ENCODE measurements at regions not wholly inside any gene's neighbourhood (a gene's known extent, or its start where the extent isn't known, plus 50 kb on each side); places are given as distances from the start of the nearest gene placed in this dataset.

DNA sequence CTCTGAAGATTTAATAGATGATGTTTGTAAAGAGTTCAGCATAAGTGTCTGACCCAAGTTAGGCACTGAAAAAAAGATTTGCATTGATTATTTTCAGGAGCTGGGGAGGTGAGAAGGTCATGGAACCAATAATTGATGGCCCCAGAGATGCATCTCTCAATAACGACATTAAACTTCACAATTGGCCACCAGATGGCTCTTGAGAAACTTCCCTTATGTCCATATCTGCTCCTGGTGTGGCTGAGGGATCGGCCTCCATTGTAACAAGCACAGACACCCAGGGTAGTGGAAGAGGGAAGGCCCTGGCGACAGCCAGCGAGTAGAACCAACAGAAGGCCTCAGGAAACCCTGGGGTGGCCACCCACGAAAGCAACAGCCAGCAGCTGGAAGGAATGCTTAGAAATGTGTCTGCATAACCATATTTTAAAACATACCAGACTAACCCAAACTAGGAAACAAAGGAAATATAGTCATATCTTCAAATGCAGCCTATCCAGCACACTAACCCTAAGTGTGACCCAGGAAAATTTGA, 536.7 kb downstream of the SOX2 start:
- 43 to 76% methylated on average over 5 of the region's 5 CpGs for WGBS, 2 donors
- no peak overlapping the region for H3K9ac ChIP-seq (ENCODE audit: insufficient read depth in 1 of 2, low read length in 2 of 2)
- no peaks in the 10 kb centered on the region for H3K27me3 ChIP-seq (ENCODE audit: control insufficient read depth in 3 of 3, insufficient read depth in 3 of 3, low read length in 2 of 3)
- DNase-seq: peak in 1 of 3 donors; percentile 16
- no peak for TF ChIP-seq CTCF (IDR thresholded peaks at IDR 0.05; ENCODE audit: control extremely low read depth, extremely low read depth)
- no peaks in the 10 kb centered on the region for H3K9me3 ChIP-seq (ENCODE audit: control insufficient read depth in 4 of 4, insufficient read depth in 3 of 4, low read length in 3 of 4)
- H3K27ac ChIP-seq (ENCODE audit: low read depth in 1 of 2, low read length in 1 of 2): no peak overlapping the region
- H3K36me3 ChIP-seq (ENCODE audit: control insufficient read depth in 4 of 4, insufficient read depth in 4 of 4, low read length in 4 of 4): no peaks in the 10 kb centered on the region
- H3K4me1 ChIP-seq (ENCODE audit: control insufficient read depth in 5 of 5, insufficient read depth in 5 of 5, low read length in 5 of 5): no peaks in the 10 kb centered on the region
- H3K4me3 ChIP-seq: no peak overlapping the region
- ATAC-seq (ENCODE audit: insufficient read depth, low FRiP score): no peak

DNA sequence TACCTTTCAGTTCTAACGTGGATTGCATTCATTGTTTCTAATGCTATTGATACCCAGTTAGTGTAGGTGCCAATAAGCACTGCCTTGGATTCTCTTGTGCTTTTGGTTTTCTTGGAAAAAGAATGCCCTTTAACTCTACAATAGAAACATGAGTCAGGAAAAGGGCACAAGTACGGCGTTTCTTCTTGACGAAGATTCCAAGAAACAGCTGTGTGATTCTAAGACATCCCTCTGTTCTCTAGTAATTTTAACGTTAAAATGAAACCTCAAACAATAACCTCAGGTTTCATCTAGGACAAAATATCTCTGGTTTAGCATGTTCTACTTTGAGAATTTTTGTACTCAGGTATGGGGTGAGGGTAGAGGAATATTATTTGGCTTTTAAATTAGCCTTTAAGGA, 540.5 kb upstream of the ATP11B start:
- 73% methylated on average over 5 of the region's 5 CpGs for WGBS, 2 donors
- no peak overlapping the region for H3K27ac ChIP-seq (ENCODE audit: low read depth in 1 of 2, low read length in 1 of 2)
- ATAC-seq (ENCODE audit: insufficient read depth, low FRiP score): no peak
- no peaks in the 10 kb centered on the region for H3K4me1 ChIP-seq (ENCODE audit: control insufficient read depth in 5 of 5, insufficient read depth in 5 of 5, low read length in 5 of 5)
- H3K9me3 ChIP-seq (ENCODE audit: control insufficient read depth in 4 of 4, insufficient read depth in 3 of 4, low read length in 3 of 4): no peaks in the 10 kb centered on the region
- no peak overlapping the region for H3K4me3 ChIP-seq
- no peak for DNase-seq
- no peaks in the 10 kb centered on the region for H3K36me3 ChIP-seq (ENCODE audit: control insufficient read depth in 4 of 4, insufficient read depth in 4 of 4, low read length in 4 of 4)
- no peak for TF ChIP-seq CTCF (IDR thresholded peaks at IDR 0.05; ENCODE audit: control extremely low read depth, extremely low read depth)
- no peak overlapping the region for H3K9ac ChIP-seq (ENCODE audit: insufficient read depth in 1 of 2, low read length in 2 of 2)
- peaks cover 0 to 5% (median 0%) of the 10 kb centered on the region in 3 donors for H3K27me3 ChIP-seq (ENCODE audit: control insufficient read depth in 3 of 3, insufficient read depth in 3 of 3, low read length in 2 of 3)

DNA sequence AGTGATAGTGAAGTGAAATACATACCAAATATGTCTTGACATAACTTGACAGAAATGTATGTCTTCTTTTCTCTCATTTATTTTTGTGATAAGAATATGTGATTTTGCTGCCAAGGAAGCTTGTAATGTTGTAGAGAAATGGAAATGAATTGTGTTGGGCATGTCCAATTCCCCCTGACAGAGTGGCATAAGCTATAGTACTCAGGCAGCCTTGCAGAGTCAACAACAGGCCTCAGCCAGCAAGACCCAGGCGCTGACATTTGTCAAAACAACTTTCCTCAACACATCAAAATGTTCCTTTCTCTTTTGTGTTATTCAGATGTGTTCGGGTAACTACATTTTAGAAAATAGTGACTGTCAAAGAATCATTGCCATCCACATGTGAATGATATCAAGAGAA, 538.1 kb upstream of the ATP11B start:
- Histone ChIP-seq H3K4me3 (no peak overlapping the region), H3K4me1 (ENCODE audit: control insufficient read depth in 5 of 5, insufficient read depth in 5 of 5, low read length in 5 of 5) (no peaks in the 10 kb centered on the region), H3K9me3 (ENCODE audit: control insufficient read depth in 4 of 4, insufficient read depth in 3 of 4, low read length in 3 of 4) (no peaks in the 10 kb centered on the region), H3K27me3 (ENCODE audit: control insufficient read depth in 3 of 3, insufficient read depth in 3 of 3, low read length in 2 of 3) (peaks cover 0 to 5% (median 0%) of the 10 kb centered on the region in 3 donors), H3K27ac (ENCODE audit: low read depth in 1 of 2, low read length in 1 of 2) (no peak overlapping the region), H3K36me3 (ENCODE audit: control insufficient read depth in 4 of 4, insufficient read depth in 4 of 4, low read length in 4 of 4) (no peaks in the 10 kb centered on the region), H3K9ac (ENCODE audit: insufficient read depth in 1 of 2, low read length in 2 of 2) (no peak overlapping the region)
- 85 to 94% methylated on average over 2 of the region's 2 CpGs for WGBS, 2 donors
- DNase-seq (no peak), ATAC-seq (ENCODE audit: insufficient read depth, low FRiP score) (no peak)
- TF ChIP-seq CTCF (IDR thresholded peaks at IDR 0.05; ENCODE audit: control extremely low read depth, extremely low read depth): no peak

DNA sequence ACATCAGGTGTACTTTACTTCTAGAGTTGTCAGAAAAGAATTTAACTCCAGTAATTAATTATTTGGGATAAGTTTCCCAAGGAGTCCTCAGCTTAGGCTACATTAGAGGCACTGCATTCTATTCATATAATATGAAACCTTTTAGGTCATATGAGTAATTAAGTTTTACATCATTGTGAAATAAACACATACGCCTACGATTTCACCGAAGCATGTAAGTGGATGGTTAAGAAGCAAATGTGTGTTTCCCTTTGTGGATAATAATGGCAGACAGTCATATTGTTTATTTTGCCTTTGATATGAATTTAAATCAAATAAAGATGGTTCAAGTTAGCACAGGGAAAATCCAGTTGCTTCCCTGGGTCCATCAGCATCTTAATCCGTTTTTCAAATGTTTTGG, 535.9 kb upstream of the ATP11B start:
- 80 to 86% methylated on average over 4 of the region's 4 CpGs for WGBS, 2 donors
- Histone ChIP-seq H3K27me3 (ENCODE audit: control insufficient read depth in 3 of 3, insufficient read depth in 3 of 3, low read length in 2 of 3) (peaks cover 0 to 5% (median 0%) of the 10 kb centered on the region in 3 donors), H3K4me1 (ENCODE audit: control insufficient read depth in 5 of 5, insufficient read depth in 5 of 5, low read length in 5 of 5) (no peaks in the 10 kb centered on the region), H3K9ac (ENCODE audit: insufficient read depth in 1 of 2, low read length in 2 of 2) (no peak overlapping the region), H3K36me3 (ENCODE audit: control insufficient read depth in 4 of 4, insufficient read depth in 4 of 4, low read length in 4 of 4) (no peaks in the 10 kb centered on the region), H3K27ac (ENCODE audit: low read depth in 1 of 2, low read length in 1 of 2) (no peak overlapping the region), H3K9me3 (ENCODE audit: control insufficient read depth in 4 of 4, insufficient read depth in 3 of 4, low read length in 3 of 4) (no peaks in the 10 kb centered on the region), H3K4me3 (no peak overlapping the region)
- no peak for TF ChIP-seq CTCF (IDR thresholded peaks at IDR 0.05; ENCODE audit: control extremely low read depth, extremely low read depth)
- ATAC-seq (ENCODE audit: insufficient read depth, low FRiP score) (no peak), DNase-seq (no peak)
